HCT116 (cell line): ENCODE measurements at regions not wholly inside any gene's neighbourhood (a gene's known extent, or its start where the extent isn't known, plus 50 kb on each side); places are given as distances from the start of the nearest gene placed in this dataset.

Experiments
- ATAC-seq: fragments of 200-7000 bp; cut with Tn5 transposase; 2 replicates; pipeline ENCODE4 v1.9.1; 2020; ENCODE audit warnings: mild to moderate bottlenecking, moderate library complexity
- BruUV-seq: library from RNA; stranded (reverse); fragments of 400-500 nt; replicated peaks from 2 replicates; lab custom pipeline; 2021; lab: Mats Ljungman, UMichigan
- CTCF ChIA-PET: fragments of 300-600 bp; sonication (Branson Sonifier 250); formaldehyde crosslinking; loops from one replicate; lab custom pipeline; 2021; ENCODE audit warnings: antibody characterized with exemption; lab: Charles Lee
- POLR2A ChIA-PET: fragments of 300-600, 350-600 bp; sonication (Branson Sonifier 250); formaldehyde crosslinking; loops from one replicate; lab custom pipeline; 2021; ENCODE audit warnings: antibody characterized with exemption; lab: Charles Lee
- RAD21 ChIA-PET, 2 experiments: fragments of 300-600 bp; sonication (Branson Sonifier 250); formaldehyde crosslinking; loops; one replicate each; lab custom pipeline; 2023; ENCODE audit warnings: low total read pairs in 2 of 2; ENCODE audit not compliant: uncharacterized antibody in 2 of 2, unreplicated experiment in 2 of 2, low non-redundant PET in 1 of 2; lab: Charles Lee
- DNase-seq: peaks from one replicate; pipeline ENCODE4 v3.0.0-alpha.2; 2010; ENCODE audit warnings: low read depth, low spot score
- H2AFZ ChIP-seq: fragments of 200-600 bp; shearing (Covaris generic), sonication (generic); 2 replicates; pipeline ENCODE4 v1.6.1; 2017; ENCODE audit warnings: low read depth, mixed run types, mixed read lengths, antibody characterized with exemption, low read length; ENCODE audit not compliant: poor library complexity, severe bottlenecking
- H3K27ac ChIP-seq: 2 replicates; pipeline ENCODE4 v1.5.1; 2012; ENCODE audit warnings: low read depth, low read length
- H3K27me3 ChIP-seq: fragments of 200-600 bp; sonication (generic); 2 replicates; pipeline ENCODE4 v1.6.1; 2016; ENCODE audit warnings: mixed run types, low read length, mixed read lengths; ENCODE audit not compliant: insufficient read depth
- H3K36me3 ChIP-seq, 2 experiments: fragments of 200-500 bp in 1 of 2; fragments of 200-600 bp in 1 of 2; sonication (Bioruptor generic) in 1 of 2; sonication (generic) in 1 of 2; 2 replicates each; pipeline versions ENCODE4 v1.5.1 to v1.6.1; 2014 to 2016; ENCODE audit warnings: low read length in 2 of 2, inconsistent platforms in 1 of 2, mixed read lengths in 1 of 2, mixed run types in 1 of 2; ENCODE audit not compliant: insufficient read depth in 2 of 2, control insufficient read depth in 1 of 2
- H3K4me1 ChIP-seq, 2 experiments: fragments of 200-600 bp in 1 of 2; sonication (generic) in 1 of 2; 2 replicates each; pipeline versions ENCODE4 v1.5.1 to v1.6.1; 2012 to 2017; ENCODE audit warnings: low read length in 2 of 2, inconsistent platforms in 1 of 2, mild to moderate bottlenecking in 1 of 2, mixed read lengths in 1 of 2, mixed run types in 1 of 2, moderate library complexity in 1 of 2; ENCODE audit not compliant: insufficient read depth in 2 of 2, control insufficient read depth in 1 of 2
- H3K4me2 ChIP-seq: fragments of 200-600 bp; sonication (generic); 2 replicates; pipeline ENCODE4 v1.6.1; 2017; ENCODE audit warnings: mixed run types, low read length, mixed read lengths
- H3K4me3 ChIP-seq, 2 experiments: fragments of 200-600 bp in 1 of 2; sonication (generic) in 1 of 2; replicated peaks in 1 of 2; 2 replicates each; pipeline ENCODE4 v1.5.1; 2011 to 2016; ENCODE audit warnings: low read length in 2 of 2, control low read depth in 1 of 2, low read depth in 1 of 2, mild to moderate bottlenecking in 1 of 2, mixed read lengths in 1 of 2, mixed run types in 1 of 2
- H3K79me2 ChIP-seq: fragments of 200-600 bp; sonication (generic); 2 replicates; pipeline ENCODE4 v1.6.1; 2017; ENCODE audit warnings: mild to moderate bottlenecking, mixed run types, low read length, moderate library complexity, mixed read lengths; ENCODE audit not compliant: insufficient read depth
- H3K9ac ChIP-seq: fragments of 200-600 bp; sonication (generic); 2 replicates; pipeline ENCODE4 v1.6.1; 2016; ENCODE audit warnings: low read length, mixed read lengths
- H3K9me2 ChIP-seq: fragments of 200-600 bp; sonication (generic), shearing (Covaris generic); 2 replicates; pipeline ENCODE4 v1.6.1; 2017; ENCODE audit warnings: mixed run types, mild to moderate bottlenecking, moderate library complexity; ENCODE audit not compliant: insufficient read depth
- H3K9me3 ChIP-seq, 2 experiments: fragments of 200-500 bp in 1 of 2; fragments of 200-600 bp in 1 of 2; sonication (Bioruptor generic) in 1 of 2; sonication (generic) in 1 of 2; 2 replicates each; pipeline ENCODE4 v1.6.1; 2014 to 2017; ENCODE audit warnings: low read length in 2 of 2, mixed read lengths in 2 of 2, inconsistent platforms in 1 of 2, low read depth in 1 of 2, mild to moderate bottlenecking in 1 of 2, mixed run types in 1 of 2, moderate library complexity in 1 of 2; ENCODE audit not compliant: control insufficient read depth in 1 of 2, insufficient read depth in 1 of 2
- H4K20me1 ChIP-seq: fragments of 200-600 bp; sonication (generic), shearing (Covaris generic); 2 replicates; pipeline ENCODE4 v1.6.1; 2017; ENCODE audit warnings: mixed run types, mild to moderate bottlenecking, moderate library complexity; ENCODE audit not compliant: insufficient read depth
- CBX3 ChIP-seq: IDR thresholded peaks from 2 replicates; pipeline ENCODE4 v1.6.1; 2012; ENCODE audit warnings: low read depth
- CEBPB ChIP-seq: IDR thresholded peaks from 2 replicates; pipeline ENCODE4 v1.6.1; 2012; ENCODE audit warnings: low read depth
- EGR1 ChIP-seq: IDR thresholded peaks from 2 replicates; pipeline ENCODE4 v1.6.1; 2012; ENCODE audit warnings: low read depth
- EZH2 ChIP-seq: fragments of 200-600 bp; sonication (generic); IDR thresholded peaks from 2 replicates; pipeline ENCODE4 v1.6.1; 2017; ENCODE audit warnings: antibody characterized with exemption, mixed run types
- FOSL1 ChIP-seq: IDR thresholded peaks from 2 replicates; pipeline ENCODE4 v1.6.1; 2012; ENCODE audit warnings: low read depth
- JUND ChIP-seq: IDR thresholded peaks from 2 replicates; pipeline ENCODE4 v1.6.1; 2012
- POLR2A ChIP-seq: IDR thresholded peaks from 2 replicates; pipeline ENCODE4 v1.7.0; 2011; ENCODE audit warnings: borderline replicate concordance; ENCODE audit not compliant: insufficient read depth, insufficient read length; ENCODE audit errors: extremely low read depth
- POLR2AphosphoS5 ChIP-seq: IDR thresholded peaks from 2 replicates; pipeline ENCODE4 v1.6.1; 2011; ENCODE audit warnings: mild to moderate bottlenecking, low read depth, low read length, moderate library complexity
- SP1 ChIP-seq: IDR thresholded peaks from 2 replicates; pipeline ENCODE4 v1.6.1; 2012; ENCODE audit warnings: low read depth
- SRF ChIP-seq: IDR thresholded peaks from 2 replicates; pipeline ENCODE4 v1.6.1; 2012; ENCODE audit warnings: low read depth
- TCF7L2 ChIP-seq: IDR thresholded peaks from 2 replicates; pipeline ENCODE4 v1.7.0; 2011; ENCODE audit warnings: borderline replicate concordance, inconsistent platforms; ENCODE audit not compliant: insufficient read depth, insufficient read length; ENCODE audit errors: extremely low read depth
- YY1 ChIP-seq: IDR thresholded peaks from 2 replicates; pipeline ENCODE4 v1.6.1; 2011; ENCODE audit warnings: low read length, low read depth, moderate library complexity, mild to moderate bottlenecking; ENCODE audit not compliant: insufficient replicate concordance; ENCODE audit errors: extremely low read depth
- ZFX ChIP-seq: fragments of 450-650 bp; IDR thresholded peaks from 2 replicates; pipeline ENCODE4 v1.6.1; 2017
- ZNF274 ChIP-seq: fragments of 200-500 bp; sonication (Bioruptor generic); IDR thresholded peaks from 2 replicates; pipeline ENCODE4 v1.6.1; 2014; ENCODE audit warnings: mild to moderate bottlenecking, low read depth, low read length, inconsistent platforms
- intact Hi-C: fragments of 100-400 bp; cut with micrococcal nuclease; formaldehyde crosslinking; loops from 2 replicates; pipeline ENCODE4 v1.10.0; 2022
- TF ChIP-seq, protein P1 (sequence below): IDR thresholded peaks from 2 replicates; pipeline ENCODE4 v1.6.1; 2011; ENCODE audit warnings: mild to moderate bottlenecking, low read length, moderate library complexity; ENCODE audit not compliant: insufficient replicate concordance; ENCODE audit errors: extremely low read depth
- TF ChIP-seq, protein P2 (sequence below): IDR thresholded peaks from 2 replicates; pipeline ENCODE4 v1.6.1; 2012
- TF ChIP-seq, protein P3 (sequence below): IDR thresholded peaks from 2 replicates; pipeline ENCODE4 v1.6.1; 2012

DNA sequence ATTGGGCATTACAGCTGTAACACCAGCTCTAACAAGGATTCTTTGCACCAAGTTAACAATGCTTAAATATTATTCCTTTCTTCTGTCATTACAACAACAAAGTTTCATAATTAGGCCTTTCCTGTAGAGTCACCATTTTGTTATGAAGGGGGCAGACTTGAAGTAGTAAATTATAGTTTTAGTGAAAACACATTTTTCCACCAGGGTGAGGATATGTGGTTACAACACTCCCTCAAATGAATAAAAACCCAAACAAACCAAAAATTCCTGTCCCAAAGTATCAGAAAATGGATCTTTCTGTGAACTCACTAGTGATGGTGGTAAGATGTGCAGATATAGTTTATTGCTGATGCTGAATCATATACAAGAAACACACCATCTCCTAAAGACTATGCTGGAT is 250.5 kb upstream of the TUT7 start:
- Histone ChIP-seq H4K20me1 (no peaks in the 10 kb centered on the region), H3K79me2 (no peaks in the 10 kb centered on the region), H3K27me3 (peaks cover 41% of the 10 kb centered on the region), H3K4me3 (no peak overlapping the region), H3K9me3 (no peaks in the 10 kb centered on the region), H3K27ac (no peak overlapping the region), H3K4me1 (no peaks in the 10 kb centered on the region), H3K9me2 (no peaks in the 10 kb centered on the region), H3K4me2 (no peak overlapping the region), H3K9ac (no peak overlapping the region), H2AFZ (no peak overlapping the region), H3K36me3 (no peaks in the 10 kb centered on the region)
- DNase-seq (no peak), ATAC-seq (no peak)
- RAD21 ChIA-PET = no interaction called here
- intact Hi-C loops = no loop called here
- CTCF ChIA-PET = no interaction called here
- POLR2A ChIA-PET = no interaction called here
- no TSS peak for BruUV-seq
- no peak for TF ChIP-seq CBX3
- no peak for TF ChIP-seq SRF
- TF ChIP-seq POLR2A = no peak
- no peak for TF ChIP-seq ZFX
- TF ChIP-seq EZH2 = no peak
- TF ChIP-seq, protein P1, sequence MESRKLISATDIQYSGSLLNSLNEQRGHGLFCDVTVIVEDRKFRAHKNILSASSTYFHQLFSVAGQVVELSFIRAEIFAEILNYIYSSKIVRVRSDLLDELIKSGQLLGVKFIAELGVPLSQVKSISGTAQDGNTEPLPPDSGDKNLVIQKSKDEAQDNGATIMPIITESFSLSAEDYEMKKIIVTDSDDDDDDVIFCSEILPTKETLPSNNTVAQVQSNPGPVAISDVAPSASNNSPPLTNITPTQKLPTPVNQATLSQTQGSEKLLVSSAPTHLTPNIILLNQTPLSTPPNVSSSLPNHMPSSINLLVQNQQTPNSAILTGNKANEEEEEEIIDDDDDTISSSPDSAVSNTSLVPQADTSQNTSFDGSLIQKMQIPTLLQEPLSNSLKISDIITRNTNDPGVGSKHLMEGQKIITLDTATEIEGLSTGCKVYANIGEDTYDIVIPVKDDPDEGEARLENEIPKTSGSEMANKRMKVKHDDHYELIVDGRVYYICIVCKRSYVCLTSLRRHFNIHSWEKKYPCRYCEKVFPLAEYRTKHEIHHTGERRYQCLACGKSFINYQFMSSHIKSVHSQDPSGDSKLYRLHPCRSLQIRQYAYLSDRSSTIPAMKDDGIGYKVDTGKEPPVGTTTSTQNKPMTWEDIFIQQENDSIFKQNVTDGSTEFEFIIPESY = no peak
- TF ChIP-seq POLR2AphosphoS5 = no peak
- no peak for TF ChIP-seq JUND
- TF ChIP-seq, protein P2, sequence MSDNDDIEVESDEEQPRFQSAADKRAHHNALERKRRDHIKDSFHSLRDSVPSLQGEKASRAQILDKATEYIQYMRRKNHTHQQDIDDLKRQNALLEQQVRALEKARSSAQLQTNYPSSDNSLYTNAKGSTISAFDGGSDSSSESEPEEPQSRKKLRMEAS = no peak
- no peak for TF ChIP-seq EGR1
- TF ChIP-seq CEBPB = no peak

DNA sequence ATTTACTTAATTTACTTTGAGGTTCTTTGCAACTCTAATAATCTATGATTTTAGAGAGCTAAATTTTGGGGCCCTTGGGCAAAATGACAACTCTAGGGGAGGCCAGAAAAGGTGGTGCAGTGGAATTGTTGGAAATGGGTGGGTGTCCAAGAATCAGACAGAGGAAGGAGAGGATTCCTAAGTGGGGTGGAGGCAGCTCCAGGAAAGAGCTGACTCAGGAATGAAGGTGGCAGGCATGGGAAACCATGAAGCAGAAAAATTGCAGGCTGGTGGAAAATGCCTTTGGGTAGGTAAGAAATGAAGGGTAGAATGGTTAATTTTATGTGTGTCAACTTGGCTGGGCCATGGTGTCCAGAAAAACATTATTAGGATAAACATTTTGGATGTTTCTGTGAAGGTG is 248.5 kb upstream of the TUT7 start:
- Histone ChIP-seq H3K36me3 (no peaks in the 10 kb centered on the region), H2AFZ (no peak overlapping the region), H3K9me2 (no peaks in the 10 kb centered on the region), H3K9ac (no peak overlapping the region), H3K9me3 (no peaks in the 10 kb centered on the region), H3K4me2 (no peak overlapping the region), H3K4me3 (no peak overlapping the region), H3K79me2 (no peaks in the 10 kb centered on the region), H4K20me1 (no peaks in the 10 kb centered on the region), H3K27ac (no peak overlapping the region), H3K27me3 (peaks cover 58% of the 10 kb centered on the region), H3K4me1 (no peaks in the 10 kb centered on the region)
- POLR2A ChIA-PET = no interaction called here
- no TSS peak for BruUV-seq
- intact Hi-C loops = no loop called here
- ATAC-seq (no peak), DNase-seq (no peak)
- TF ChIP-seq POLR2A (no peak), ZNF274 (no peak), EZH2 (no peak), FOSL1 (no peak), CEBPB (no peak), YY1 (no peak), SP1 (no peak), EGR1 (no peak), SRF (no peak), TCF7L2 (no peak)
- TF ChIP-seq, protein P1 = no peak
- TF ChIP-seq, protein P3, sequence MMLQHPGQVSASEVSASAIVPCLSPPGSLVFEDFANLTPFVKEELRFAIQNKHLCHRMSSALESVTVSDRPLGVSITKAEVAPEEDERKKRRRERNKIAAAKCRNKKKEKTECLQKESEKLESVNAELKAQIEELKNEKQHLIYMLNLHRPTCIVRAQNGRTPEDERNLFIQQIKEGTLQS = no peak
- TF ChIP-seq, protein P2 = no peak
- CTCF ChIA-PET = interaction anchor here (1.4 kb wide), 1 partner anchor 13 kb away, joined by 3 read pairs; no protein-coding TSS in a partner anchor
- RAD21 ChIA-PET = no interaction called here
